Epidermal melanocyte (primary cell): ENCODE measurements at regions not wholly inside any gene's neighbourhood (a gene's known extent, or its start where the extent isn't known, plus 50 kb on each side); places are given as distances from the start of the nearest gene placed in this dataset.

Source experiments
- DNase-seq: peaks from one replicate; pipeline ENCODE4 v3.0.0; 2011; ENCODE audit warnings: low spot score; ENCODE audit not compliant: insufficient read length

DNA sequence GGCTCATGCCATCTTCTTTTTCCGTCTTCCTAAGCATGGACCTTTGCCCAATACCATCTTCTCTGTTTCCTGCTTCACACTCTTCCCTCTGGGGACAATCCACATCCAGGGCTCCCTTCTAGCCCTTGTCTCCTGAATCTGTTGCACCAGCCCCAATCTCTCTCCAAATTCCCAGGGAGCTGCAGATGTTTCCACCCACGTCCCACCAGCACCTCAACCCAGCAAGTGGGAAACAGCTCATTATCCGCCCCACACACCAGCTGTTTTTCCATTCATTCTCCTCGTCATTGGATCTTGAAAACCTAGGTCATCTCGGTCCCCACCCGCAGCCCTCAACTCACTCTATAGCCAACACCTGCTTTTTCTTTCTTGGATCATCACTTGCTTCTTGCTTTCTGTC is 185.0 kb upstream of the CDYL start:
- DNase-seq: no peak

DNA sequence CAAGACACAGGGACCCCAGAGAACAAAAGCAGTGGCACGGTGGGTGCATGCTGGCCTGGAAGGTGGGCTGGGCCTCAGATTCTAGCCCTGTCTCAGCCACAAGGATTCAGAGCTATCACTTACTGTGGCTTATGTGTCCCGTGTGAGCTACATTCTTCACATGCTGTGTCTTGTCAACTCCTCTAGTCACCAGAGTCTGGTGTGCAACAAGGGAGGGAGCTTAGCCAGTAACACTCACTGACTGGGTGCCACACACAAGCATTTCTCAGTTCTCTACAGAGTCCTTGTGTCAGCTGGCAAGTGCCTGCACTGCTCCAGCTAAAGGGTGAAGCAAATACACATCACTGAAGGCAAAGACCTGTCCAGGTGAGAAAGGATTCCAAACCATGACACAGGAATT is 186.9 kb upstream of the CDYL start:
- DNase-seq: no peak

DNA sequence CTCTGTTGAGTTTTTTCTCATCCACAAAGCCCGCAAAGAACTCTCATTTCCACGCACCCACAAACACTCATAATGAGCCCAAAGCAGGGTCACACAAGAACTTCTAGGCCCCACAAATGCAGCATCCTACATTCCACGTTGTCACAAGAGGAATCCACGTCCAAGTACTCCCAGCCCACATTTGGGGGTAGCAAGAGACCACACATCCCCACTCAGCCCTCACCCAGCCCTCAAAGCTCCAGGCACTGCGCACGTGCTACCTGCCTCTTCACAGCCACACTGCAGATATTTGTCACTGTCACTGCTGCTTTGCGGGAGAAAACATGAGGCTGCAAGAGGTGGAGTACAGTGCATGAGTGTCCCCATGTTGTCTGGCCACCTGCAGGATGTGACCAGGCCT is 187.6 kb upstream of the CDYL start:
- no peak for DNase-seq

DNA sequence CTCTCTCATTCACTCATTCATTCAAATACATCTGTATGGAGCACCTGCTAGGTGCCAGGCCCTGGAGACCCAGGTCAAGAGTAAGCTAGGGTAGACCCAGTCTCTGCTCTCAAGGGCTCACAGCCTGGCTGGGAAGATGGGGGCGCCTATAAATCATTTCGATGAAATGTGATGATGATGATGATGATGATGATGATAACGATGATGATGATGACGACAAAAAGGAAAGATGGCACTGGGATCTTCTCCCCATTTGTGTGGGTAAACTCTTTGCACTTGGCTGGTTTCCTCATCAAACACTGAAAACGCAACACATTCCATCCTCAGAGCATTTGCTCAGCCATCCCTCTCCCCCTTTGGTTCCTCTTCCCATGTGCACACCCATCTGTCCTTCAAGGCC is 188.0 kb upstream of the CDYL start:
- DNase-seq: no peak

DNA sequence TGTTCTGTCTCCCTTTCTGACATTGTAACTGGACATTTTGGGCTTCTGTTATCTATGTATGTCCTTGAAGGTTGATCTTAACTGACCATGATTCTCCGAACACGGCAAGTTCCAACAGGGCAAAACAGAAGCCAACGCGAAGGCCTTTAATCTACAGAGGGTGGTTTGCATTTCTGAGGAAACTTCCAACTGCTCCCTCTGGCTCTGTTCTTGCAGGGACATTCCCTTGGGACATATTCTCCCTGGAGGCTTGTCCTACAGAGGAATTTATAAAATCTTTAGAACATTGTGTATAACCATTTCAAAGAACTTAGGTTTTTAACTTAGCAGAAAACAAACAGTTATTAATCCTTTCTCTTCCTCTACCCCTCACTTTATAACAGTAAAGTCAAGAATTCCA is 189.0 kb upstream of the CDYL start:
- DNase-seq: no peak

DNA sequence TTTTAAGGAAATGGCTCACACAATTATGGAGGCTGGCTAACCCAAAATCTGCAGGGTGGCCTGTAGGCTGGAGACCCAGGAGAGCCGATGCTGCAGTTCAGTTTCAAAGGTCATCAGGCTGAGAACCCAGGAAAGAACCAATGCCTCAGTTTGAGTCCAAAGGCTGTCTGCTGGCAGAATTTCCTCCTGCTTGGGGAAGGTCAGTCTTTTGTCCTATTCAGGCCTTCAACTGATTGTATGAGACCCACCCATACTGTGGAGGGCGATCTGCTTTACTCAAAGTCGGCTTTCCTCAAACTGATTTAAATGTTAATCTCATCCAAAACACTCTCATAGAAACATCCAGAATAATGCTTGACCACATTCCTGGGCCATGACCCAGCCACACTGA is 189.7 kb upstream of the CDYL start:
- DNase-seq: no peak

DNA sequence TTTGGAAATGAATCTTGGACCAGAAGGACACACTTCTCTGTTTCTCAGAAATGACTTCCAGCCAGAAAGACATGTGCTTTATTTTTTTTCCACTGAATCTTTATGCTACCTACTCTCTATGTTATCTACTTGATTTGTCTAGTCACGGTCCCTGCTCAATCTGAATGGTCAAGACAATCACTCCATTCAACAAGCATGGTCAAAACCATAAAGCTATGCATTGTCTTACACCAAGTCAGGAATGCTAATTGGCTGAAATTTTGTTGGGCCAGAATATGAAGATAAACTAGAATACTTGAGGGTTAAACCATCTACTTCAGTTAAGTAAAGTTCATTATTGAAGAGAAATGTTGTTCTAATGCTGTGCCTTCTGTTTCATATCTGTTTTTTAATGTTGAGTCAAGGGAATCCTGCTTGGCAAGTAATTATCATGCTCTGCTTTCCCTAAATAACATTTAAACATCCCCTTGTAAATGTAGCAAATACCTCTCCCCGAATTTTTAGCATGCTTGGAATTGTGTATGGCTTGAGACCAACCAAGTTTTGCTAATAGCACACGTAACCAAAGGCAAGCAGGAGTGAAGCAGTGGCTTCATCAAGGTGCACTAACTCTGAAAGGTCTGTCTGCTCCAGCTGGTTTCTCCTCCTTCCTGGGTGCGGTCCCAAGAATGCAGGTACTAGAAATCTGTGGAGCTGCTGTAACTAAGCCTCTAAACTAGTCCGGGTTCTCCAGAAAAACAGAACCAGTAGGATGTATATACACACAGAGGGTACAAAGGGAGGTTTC is 190.3 kb upstream of the CDYL start:
- DNase-seq: no peak

DNA sequence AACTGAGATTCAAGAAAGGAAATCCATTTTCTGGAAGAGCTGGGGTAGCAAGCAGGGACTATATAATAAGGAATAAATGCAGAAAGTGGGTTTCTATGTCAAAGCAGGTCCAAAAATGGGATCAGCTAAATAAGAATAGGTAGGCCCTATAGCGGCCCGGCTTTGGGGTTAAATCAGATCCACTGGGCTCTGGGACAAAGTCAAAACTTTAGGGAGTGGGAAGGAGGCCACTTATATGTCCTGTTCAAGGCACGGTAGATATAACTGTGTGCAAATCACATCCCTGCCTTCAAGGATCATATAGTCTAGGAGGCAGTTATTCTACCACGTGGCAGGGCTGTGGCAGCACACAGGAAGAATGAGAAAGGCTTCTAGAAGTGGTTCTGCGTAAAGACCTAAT is 191.4 kb upstream of the CDYL start:
- no peak for DNase-seq

DNA sequence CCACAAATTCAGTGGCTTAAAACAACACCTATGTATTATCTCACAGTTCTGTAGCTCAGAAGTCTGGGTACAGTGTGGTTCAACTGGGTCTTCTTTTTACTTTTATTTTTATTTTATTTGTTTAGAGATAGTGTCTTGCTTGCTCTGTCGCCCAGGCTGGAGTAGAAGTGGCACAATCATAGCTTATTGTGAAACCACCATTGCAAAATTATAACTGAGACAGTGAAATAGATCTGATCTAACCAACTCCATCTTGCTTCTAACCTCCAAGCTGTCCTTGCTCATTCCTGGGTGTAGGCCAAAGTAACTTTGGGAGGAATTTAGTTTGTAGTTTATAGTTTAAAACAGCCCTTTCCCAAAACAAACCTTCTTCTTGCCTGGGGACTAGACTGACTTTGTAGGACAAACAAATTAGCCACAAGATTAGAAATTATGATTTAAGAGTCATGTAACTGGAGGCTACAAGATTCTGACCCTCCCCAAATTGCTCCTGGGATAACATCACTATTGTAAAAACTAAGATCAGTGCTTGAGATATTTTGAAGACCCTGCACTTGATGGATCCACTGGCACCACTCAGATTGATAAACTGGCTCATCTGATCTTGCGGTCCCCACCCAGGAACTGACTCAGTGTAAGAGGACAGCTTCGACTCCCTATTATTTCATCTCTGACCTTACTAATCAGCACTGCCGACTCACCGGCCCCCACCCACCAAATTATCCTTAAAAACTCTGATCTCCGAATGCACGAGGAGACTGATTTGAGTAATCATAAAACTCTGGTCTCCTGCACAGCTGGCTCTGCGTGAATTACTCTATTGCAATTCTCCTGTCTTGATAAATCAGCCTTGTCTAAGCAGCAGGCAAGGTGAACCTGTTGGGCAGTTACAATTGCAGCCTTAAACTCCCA is 193.4 kb upstream of the CDYL start:
- DNase-seq: no peak

DNA sequence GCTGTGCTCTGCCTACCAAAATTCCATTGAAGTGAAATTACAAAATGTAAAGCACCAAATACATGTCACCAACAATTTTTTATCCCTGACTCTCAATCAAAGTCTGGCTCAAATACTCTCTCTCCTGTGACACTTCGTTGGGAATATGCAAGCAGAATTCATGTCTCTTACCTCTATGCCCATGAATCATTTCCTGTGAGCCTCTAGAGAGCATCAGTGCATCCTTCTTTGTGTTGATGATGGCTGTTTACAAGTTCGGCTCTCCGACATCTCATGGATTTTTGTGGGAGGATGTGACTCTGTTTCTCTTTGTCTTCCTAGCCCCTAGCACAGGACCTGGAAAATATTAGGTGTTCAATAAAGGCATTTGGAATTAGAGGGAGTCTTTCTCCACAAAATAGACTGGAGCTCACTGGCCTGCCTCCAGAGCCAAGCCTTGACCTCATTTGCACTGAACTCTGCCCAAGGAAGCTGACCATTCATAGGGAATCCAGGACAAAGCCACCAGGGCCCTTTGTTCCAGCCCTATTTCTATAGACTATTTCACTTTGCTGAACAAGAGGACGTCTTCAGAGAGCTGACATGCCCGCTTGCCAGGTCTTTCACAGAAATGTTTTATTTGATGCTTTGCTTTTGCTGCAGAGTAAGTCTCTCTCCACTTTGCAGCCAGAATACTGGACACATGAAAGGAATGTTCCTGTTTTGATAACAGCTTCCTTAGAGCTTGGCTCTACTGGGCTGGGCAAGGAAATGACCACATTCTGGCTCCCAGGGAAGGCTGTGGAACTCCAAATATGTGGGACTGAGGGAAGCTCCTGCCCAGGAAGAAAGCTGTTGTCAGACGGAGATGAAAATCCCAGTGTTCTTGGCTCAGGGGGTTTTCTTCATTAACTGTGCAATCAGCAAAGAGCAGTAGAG is 194.5 kb upstream of the CDYL start:
- DNase-seq: peak; percentile 59

DNA sequence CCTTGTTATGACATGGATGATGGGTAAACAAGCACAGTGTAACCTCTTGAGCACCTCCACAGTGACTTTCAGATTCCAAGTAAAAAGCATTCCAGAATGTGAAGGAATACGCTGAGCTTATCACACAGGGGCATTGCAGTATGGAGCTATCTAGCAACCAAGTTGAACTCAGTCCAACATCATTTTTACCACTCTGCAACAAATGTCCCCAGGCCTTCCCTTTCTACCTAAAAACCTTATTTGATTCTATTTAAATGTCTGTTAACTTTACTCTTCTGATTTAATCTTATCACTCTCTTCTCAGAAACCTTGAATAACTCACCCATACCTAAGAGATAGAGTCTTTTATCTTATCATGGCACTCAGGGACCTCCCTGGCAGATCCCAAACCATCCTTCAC is 195.8 kb upstream of the CDYL start:
- no peak for DNase-seq

DNA sequence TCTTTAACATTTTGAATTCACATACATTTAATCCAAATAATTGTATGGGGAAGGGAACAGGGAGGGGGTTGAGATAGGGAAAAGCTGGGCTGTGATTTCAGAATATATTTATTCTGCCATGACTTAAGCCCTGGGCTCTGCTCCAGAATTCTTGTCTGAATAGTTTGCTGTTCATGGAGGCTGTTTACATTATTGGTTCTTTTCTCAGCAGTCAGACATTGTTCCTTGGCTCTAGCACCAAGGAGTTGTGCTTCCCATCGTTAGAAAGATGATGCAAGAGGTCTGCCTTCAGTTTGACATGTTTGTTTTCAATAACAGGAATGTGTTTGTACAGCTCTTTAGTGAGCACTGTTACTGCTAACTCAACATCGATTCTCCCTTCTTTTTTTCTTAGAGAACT is 198.8 kb upstream of the CDYL start:
- no peak for DNase-seq

DNA sequence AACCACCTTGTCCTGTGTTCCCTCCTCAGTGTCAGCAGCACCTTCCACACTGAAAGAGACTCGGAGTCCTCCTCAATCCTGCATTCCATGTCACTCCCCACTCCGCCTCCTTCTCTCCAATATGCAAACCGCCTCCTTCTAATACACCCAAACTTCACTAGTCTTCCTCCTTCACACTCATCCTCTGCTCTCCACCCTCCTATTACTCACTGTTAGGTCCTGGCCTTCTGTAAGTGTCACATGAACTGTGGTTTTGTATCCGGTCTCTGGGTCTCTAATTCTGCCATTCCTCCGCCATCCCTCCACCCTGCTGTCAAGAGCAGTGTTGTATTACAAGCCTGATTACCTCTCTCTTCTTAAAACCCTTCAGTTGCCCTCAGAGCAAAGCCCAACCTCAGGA is 200.5 kb upstream of the CDYL start:
- DNase-seq: no peak

DNA sequence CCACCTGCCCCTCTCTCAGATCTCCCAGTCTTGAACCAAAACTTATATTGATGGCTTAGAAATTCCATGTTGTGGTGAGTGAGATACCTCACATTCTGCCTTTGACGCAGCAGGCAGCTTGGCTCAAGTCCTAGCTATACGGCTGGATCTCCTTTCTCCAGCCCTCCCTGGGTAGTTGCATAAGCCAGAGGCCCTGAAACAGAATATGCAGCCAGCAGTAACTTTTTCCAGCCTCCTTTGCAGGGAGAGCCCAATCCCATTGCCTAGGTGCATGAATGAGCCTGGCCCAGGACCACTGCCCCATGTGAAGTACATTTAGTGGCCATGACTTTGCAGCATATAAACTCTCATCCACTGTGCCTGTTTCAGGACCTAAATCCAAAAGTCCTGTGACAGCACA is 202.2 kb upstream of the CDYL start:
- no peak for DNase-seq

DNA sequence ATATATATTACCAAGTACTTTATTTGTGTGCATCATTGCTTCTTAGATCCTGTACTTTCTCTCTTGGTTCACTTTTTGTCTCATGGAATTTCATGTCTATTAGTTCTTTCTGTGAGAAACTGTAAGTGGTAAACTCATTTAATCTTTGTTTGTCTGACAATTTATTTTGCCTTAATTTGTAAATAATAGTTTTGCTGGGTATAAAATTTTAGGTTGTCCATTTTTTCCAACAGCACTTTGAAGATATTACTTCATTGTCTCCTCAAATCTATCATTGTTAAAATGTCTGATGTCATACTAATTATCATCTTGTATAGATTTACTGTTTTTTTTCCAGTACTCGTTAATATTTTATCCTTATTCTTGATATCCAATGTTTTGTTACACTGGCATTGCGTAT is 205.2 kb upstream of the CDYL start:
- DNase-seq: no peak

DNA sequence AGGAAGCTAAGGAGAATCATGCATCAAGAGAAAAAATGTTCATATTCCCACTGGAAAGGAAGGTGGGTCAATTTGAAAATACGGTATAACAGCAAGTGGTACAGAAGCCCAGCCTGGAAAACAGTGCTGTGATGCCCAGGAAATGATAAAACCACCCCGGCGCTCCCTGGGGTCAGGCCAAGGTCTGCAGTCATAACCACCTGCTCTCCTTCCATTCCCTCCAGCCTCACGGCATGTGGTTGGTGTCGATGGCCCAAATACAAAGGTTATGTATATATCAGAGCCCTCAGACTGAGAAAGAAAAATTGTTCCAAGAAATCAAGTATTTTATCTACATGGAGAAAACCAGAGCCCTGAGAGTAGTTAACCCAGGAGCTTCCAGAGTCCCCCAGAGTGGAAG is 208.1 kb upstream of the CDYL start:
- DNase-seq: no peak

DNA sequence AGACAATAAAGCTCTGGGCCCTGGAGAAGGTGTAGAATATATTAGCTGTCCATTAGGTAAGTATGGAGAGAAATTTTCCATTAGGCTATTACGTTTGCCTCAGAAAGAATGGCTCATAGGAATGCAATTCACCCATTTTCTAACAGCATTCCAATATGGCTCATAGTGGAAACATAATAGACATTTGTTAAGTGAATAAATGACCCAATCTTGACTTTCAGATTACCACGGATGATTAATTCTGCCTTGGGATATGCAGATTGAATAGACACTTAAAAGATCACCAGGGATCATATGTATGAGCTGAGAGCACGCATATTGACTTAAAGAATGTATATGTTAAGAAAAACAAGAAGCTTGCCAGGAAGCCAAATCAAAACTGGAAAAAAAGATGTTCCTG is 209.1 kb upstream of the CDYL start:
- no peak for DNase-seq

DNA sequence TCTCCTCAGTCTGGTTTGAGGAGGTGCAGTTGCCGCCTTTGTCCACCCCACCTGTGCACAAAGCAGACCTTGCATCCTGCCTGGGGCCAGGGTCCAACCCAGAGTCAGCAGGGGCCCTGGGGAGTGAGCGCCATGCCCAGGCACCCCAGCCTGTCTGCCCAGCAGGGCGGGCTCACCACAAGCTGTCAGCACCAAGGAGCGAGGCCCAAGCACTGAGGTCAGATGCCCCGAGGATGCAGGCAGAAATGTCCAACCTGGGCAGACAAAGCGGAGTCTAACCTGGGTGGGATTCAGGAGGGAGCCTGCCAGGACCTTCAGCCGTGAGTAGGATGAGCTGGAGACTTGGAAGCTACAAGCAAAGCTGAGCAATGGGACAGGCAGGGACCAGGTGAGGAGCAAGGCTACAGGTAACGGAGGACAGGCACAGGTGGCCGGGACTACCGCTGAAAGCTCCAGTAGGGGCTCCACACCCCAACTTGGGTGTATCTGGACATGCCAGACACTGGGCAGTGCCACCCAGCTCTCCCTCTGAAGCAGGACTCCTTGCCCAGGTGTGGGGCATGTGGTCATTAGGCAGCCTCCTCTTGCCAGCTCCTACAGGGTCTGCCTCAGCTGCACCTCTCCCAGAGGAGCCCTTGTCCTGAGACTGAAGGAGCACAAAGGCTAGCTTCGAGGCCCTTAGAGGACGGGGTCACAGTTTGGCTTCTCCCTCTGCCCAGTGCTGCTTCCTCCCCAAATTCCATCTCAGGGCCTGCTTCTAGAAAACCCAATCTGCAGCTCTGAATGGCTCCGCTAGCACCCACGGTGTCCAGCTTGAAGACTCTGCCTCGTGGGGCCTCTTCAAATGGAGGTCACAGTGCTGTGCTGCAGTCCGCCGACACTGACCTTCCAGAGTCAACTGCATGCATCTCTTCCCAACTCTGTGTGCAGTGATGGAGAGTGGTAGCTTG is 210.6 kb upstream of the CDYL start:
- no peak for DNase-seq

DNA sequence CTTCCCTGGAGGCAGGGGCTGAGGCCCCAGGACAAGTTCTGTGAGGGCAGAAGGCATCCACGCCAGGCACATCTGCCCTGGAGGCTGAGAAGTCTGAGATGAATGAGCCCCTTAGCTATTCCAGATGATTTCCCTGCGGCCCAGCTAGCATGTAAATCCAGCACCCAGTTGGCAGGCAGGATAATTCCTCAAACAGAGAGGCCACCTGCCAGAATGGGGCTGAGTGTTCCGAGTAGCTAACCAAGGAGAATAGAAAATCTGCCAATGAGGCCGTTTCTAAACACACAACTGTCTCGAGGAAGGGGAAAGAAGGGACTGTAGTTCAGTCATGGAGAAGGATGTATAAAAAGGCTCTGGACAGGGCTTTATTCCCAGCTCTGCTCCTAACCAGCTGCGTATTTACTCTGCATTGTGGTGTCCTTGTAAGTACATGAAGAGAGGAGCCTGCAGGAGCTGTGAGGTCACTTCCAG is 211.4 kb upstream of the CDYL start:
- no peak for DNase-seq

DNA sequence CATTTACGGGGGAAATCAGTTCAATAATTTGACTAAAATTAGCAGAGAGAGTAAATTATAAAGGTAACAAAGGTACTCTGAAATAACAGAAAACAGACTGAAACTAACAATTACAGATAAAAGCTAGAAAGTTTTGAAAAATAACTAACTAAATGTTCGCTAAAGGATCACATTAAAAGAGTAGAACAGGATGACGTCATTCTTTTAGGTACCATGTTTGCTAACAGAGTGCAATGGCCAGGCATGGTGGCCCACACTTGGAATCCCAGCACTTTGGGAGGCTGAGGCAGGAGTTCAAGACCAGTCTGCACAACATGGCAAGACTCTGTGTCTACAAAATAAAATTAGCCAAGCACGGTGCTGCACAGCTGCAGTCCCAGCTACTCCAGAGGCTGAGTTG is 212.3 kb upstream of the CDYL start:
- DNase-seq: no peak

DNA sequence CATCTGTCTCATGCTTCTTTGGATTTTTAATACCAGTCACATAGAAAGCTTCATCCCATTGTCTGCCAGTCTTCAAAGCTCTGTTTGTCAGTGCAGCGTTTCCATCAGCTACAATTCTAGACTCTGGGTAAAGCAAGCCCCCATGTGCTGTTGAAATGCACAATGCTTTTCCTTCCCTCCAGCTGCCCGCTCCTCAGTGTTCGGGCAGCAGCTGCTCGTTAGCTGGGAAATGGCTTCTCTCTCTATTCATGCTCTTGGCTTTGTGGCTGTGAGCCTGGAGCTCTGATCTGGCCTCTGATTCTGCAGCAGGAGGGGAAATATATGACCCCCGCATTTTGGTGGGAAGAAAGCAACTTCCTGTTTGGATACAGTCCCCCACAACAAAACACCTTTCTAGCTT is 213.0 kb upstream of the CDYL start:
- no peak for DNase-seq
